ENCODE measurements at regions not wholly inside any gene's neighbourhood (a gene's known extent, or its start where the extent isn't known, plus 50 kb on each side); places are given as distances from the start of the nearest gene placed in this dataset.

DNA sequence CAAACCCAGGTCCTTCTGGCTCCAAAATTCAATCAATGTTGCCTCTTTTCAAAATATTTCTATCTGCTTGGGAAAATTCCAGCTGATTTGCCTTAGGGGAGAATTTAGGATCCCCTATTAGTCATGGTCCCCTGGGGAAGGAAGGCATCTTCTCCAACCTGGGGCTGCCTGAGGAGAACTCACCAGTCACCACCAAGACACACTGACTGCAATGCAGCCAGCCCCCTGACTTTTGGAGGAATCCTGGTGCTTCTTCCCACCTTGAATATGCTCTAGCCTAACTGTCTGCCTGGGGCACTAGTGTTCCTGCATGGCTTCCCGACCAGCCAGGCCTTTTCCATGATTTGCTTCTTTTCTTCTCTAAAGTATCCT is 71.8 kb upstream of the BCL2L14 start:
- WGBS (ENCODE audit: insufficient coverage, low coverage, low lambda C conversion rate, missing lambda C conversion rate): 86% methylated on average over 1 of the region's 1 CpG
- Histone ChIP-seq H3K36me3 (no peaks in the 10 kb centered on the region), H3K4me1 (no peaks in the 10 kb centered on the region), H3K9me3 (no peaks in the 10 kb centered on the region), H3K27ac (no peak overlapping the region), H3K4me3 (no peak overlapping the region), H3K27me3 (no peaks in the 10 kb centered on the region)
- TF ChIP-seq POLR2A (IDR thresholded peaks at IDR 0.05): no peak
- TF ChIP-seq, protein P1, sequence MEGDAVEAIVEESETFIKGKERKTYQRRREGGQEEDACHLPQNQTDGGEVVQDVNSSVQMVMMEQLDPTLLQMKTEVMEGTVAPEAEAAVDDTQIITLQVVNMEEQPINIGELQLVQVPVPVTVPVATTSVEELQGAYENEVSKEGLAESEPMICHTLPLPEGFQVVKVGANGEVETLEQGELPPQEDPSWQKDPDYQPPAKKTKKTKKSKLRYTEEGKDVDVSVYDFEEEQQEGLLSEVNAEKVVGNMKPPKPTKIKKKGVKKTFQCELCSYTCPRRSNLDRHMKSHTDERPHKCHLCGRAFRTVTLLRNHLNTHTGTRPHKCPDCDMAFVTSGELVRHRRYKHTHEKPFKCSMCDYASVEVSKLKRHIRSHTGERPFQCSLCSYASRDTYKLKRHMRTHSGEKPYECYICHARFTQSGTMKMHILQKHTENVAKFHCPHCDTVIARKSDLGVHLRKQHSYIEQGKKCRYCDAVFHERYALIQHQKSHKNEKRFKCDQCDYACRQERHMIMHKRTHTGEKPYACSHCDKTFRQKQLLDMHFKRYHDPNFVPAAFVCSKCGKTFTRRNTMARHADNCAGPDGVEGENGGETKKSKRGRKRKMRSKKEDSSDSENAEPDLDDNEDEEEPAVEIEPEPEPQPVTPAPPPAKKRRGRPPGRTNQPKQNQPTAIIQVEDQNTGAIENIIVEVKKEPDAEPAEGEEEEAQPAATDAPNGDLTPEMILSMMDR (IDR thresholded peaks at IDR 0.05): no peak
- intact Hi-C loops (cut with DNase I): no loop called here
- ATAC-seq: no peak
- no peak for DNase-seq

DNA sequence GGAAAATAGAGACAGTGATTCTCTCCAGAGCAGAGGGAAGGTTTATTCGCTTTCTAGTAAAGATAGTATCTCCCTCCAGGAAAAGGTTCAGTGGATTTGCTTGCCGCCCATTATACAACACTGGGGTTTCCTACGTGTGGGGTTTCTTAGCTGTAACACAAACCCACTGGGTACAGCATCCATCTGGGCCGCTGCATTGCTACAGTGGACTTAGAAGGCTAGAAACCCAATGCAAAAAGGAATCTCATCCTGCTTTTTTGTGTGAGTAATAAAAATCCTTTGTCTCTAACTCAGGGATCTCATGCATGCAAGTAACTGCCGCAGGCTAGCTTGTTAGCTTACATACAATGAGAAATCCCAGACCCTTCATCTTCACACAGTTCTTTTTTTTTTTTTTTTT is 67.1 kb upstream of the BCL2L14 start:
- Histone ChIP-seq H3K9me3 (no peaks in the 10 kb centered on the region), H3K4me1 (no peaks in the 10 kb centered on the region), H3K36me3 (no peaks in the 10 kb centered on the region), H3K4me3 (no peak overlapping the region), H3K27me3 (no peaks in the 10 kb centered on the region), H3K27ac (no peak overlapping the region)
- no peak for ATAC-seq
- intact Hi-C loops (cut with DNase I): no loop called here
- no peak for DNase-seq
- WGBS (ENCODE audit: insufficient coverage, low coverage, low lambda C conversion rate, missing lambda C conversion rate): 77% methylated on average over 4 of the region's 5 CpGs
- TF ChIP-seq POLR2A (IDR thresholded peaks at IDR 0.05): no peak
- TF ChIP-seq, protein P1 (IDR thresholded peaks at IDR 0.05): no peak

DNA sequence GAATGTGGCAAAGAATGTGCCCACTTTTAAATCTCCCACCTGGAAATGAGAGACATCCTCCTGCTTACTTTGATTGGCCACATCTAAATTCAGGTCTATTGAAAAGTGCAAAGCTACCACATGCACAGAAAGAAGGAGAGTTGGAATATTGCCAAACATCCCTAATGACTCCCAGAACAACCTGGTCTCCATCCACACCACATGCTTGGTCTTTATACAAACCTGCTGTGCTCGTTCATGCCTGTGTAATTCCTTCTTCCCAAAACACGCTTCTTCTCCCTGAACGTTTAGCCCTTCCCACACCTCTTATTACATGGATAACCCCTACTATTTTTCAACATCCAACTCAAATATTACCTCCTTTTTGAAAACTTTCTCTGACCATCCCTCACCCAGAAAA is 66.2 kb upstream of the BCL2L14 start:
- H3K36me3 ChIP-seq: no peaks in the 10 kb centered on the region
- DNase-seq: no peak
- 71% methylated on average over 3 of the region's 3 CpGs for WGBS (ENCODE audit: insufficient coverage, low coverage, low lambda C conversion rate, missing lambda C conversion rate)
- no peak overlapping the region for H3K27ac ChIP-seq
- H3K4me1 ChIP-seq: no peaks in the 10 kb centered on the region
- H3K27me3 ChIP-seq: no peaks in the 10 kb centered on the region
- TF ChIP-seq, protein P1 (IDR thresholded peaks at IDR 0.05): no peak
- TF ChIP-seq POLR2A (IDR thresholded peaks at IDR 0.05): no peak
- H3K9me3 ChIP-seq: no peaks in the 10 kb centered on the region
- intact Hi-C loops (cut with DNase I): no loop called here
- no peak overlapping the region for H3K4me3 ChIP-seq
- no peak for ATAC-seq

DNA sequence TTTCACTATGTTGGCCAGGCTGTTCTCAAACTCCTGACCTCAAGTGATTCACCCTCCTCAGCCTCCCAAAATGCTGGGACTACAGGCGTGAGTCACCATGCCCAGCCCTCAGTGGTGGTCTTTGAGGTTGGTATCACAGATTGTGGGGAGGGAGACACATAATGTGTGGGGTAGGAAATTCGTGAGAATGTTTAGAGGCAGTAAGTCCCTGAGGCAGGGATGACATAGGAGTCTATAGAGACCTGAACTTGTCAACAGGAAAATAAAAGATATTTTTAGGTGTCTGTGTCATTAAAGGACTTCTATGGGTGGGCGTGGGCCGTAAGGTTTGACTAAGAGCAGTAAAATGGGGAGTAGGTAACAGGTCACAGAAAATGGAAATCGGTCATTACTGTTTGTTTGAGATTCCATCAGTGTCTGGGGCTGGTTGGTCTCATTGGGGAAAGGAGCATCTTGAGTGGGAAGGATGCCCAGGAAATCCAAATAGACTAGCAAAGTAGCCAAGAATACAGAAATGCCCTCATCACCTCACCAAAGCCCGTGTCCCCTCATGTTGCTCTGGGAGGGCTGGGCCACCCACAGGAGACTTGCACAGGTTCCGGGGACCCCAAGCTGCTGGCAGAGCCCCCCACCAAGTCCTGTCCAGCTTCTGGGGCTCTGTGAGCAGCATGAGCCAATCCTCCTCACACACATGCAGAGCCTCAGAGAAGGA is 63.6 kb upstream of the BCL2L14 start:
- Histone ChIP-seq H3K9me3 (no peaks in the 10 kb centered on the region), H3K27ac (no peak overlapping the region), H3K36me3 (no peaks in the 10 kb centered on the region), H3K27me3 (no peaks in the 10 kb centered on the region), H3K4me3 (no peak overlapping the region), H3K4me1 (no peaks in the 10 kb centered on the region)
- no peak for DNase-seq
- no peak for TF ChIP-seq POLR2A (IDR thresholded peaks at IDR 0.05)
- TF ChIP-seq, protein P1 (IDR thresholded peaks at IDR 0.05): no peak
- ATAC-seq: no peak
- intact Hi-C loops (cut with DNase I): no loop called here
- 64% methylated on average over 7 of the region's 7 CpGs for WGBS (ENCODE audit: insufficient coverage, low coverage, low lambda C conversion rate, missing lambda C conversion rate)

Measured in right lobe of liver (tissue), 6 donors.